ENCODE measurements at regions not wholly inside any gene's neighbourhood (a gene's known extent, or its start where the extent isn't known, plus 50 kb on each side); places are given as distances from the start of the nearest gene placed in this dataset.

DNA sequence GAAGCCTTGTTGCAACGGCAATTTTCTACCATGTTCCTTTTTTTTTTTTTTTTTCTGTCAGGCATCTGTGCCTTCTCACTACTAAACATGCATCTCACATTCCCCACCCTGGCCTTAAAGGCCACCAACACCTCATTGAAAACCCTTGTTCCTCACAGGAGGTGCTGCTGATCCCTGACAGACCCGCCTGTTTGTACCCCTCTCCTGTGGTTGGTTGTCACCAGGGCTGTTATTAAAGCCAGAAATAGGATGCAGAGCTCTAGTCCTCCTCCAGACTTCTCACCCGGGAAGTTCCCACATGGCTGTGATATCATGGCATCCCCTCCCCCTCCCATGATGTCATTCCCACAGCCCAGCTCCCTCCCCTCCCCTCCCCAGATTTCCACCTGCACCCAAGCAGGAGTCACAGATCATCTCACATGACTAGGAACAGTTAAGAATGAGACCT is 302.8 kb upstream of the NCAM1 start:
- Mint-ChIP-seq H3K27me3 (peaks cover 6% of the 10 kb centered on the region), H3K9me3 (no peaks in the 10 kb centered on the region), H3K4me1 (ENCODE audit: low read depth) (no peaks in the 10 kb centered on the region), H3K27ac (no peak overlapping the region), H3K4me3 (no peak overlapping the region), H3K36me3 (ENCODE audit: low read depth) (no peaks in the 10 kb centered on the region)
- H3K4me3 ChIP-seq (ENCODE audit: low read length), result no peak overlapping the region
- no peak overlapping the region for H3K27ac ChIP-seq (ENCODE audit: low read depth in 1 of 2, low read length in 2 of 2)
- no peaks in the 10 kb centered on the region for H3K4me1 ChIP-seq (ENCODE audit: insufficient read depth, low read length)
- no peak for ATAC-seq (ENCODE audit: poor library complexity)
- TF ChIP-seq, protein P1, sequence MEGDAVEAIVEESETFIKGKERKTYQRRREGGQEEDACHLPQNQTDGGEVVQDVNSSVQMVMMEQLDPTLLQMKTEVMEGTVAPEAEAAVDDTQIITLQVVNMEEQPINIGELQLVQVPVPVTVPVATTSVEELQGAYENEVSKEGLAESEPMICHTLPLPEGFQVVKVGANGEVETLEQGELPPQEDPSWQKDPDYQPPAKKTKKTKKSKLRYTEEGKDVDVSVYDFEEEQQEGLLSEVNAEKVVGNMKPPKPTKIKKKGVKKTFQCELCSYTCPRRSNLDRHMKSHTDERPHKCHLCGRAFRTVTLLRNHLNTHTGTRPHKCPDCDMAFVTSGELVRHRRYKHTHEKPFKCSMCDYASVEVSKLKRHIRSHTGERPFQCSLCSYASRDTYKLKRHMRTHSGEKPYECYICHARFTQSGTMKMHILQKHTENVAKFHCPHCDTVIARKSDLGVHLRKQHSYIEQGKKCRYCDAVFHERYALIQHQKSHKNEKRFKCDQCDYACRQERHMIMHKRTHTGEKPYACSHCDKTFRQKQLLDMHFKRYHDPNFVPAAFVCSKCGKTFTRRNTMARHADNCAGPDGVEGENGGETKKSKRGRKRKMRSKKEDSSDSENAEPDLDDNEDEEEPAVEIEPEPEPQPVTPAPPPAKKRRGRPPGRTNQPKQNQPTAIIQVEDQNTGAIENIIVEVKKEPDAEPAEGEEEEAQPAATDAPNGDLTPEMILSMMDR (IDR thresholded peaks at IDR 0.05), result no peak
- ChIA-PET POLR2A (interaction anchor here (1.1 kb wide), 1 partner anchor 11 kb away, joined by 3 read pairs; no protein-coding TSS in a partner anchor), CTCF (no interaction called here)
- intact Hi-C loops (cut with DNase I, micrococcal nuclease), result no loop called here
- DNase-seq, result no peak
- H3K9me3 ChIP-seq (ENCODE audit: control insufficient read depth in 1 of 2, insufficient read depth in 1 of 2, low read length in 2 of 2), result no peaks in the 10 kb centered on the region
- no peaks in the 10 kb centered on the region for H3K27me3 ChIP-seq (ENCODE audit: control insufficient read depth in 1 of 2, insufficient read depth in 2 of 2, low read length in 2 of 2)
- H3K36me3 ChIP-seq (ENCODE audit: insufficient read depth, low read length), result no peaks in the 10 kb centered on the region

DNA sequence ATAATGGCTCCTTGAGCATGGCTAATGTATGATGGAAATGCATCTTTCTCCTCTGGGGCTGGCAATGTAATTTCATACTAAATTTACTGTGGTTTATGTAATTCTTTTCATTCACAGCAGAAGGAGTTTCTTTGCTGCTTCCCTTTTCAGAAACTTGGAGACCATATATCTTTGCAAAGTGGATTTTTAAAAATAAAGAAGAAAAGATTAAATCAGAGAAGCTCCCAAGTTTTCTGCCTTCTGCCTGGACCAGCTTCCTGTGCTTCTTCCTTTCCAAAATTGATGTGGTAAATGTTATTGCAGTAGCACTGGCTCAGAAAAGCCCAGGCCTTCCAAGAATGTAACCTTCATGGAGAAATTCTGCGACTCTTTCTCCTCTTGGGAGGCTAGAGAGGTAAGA is 300.1 kb upstream of the NCAM1 start:
- H3K36me3 ChIP-seq (ENCODE audit: insufficient read depth, low read length), result no peaks in the 10 kb centered on the region
- no peaks in the 10 kb centered on the region for H3K27me3 ChIP-seq (ENCODE audit: control insufficient read depth in 1 of 2, insufficient read depth in 2 of 2, low read length in 2 of 2)
- DNase-seq (no peak), ATAC-seq (ENCODE audit: poor library complexity) (no peak)
- no peaks in the 10 kb centered on the region for H3K4me1 Mint-ChIP-seq (ENCODE audit: low read depth)
- no peaks in the 10 kb centered on the region for H3K9me3 Mint-ChIP-seq
- no peak overlapping the region for H3K4me3 Mint-ChIP-seq
- no peak overlapping the region for H3K4me3 ChIP-seq (ENCODE audit: low read length)
- ChIA-PET POLR2A (no interaction called here), CTCF (no interaction called here)
- H3K27ac ChIP-seq (ENCODE audit: low read depth in 1 of 2, low read length in 2 of 2), result no peak overlapping the region
- TF ChIP-seq, protein P1 (IDR thresholded peaks at IDR 0.05), result no peak
- no peaks in the 10 kb centered on the region for H3K36me3 Mint-ChIP-seq (ENCODE audit: low read depth)
- H3K27ac Mint-ChIP-seq, result no peak overlapping the region
- intact Hi-C loops (cut with DNase I, micrococcal nuclease), result no loop called here
- H3K4me1 ChIP-seq (ENCODE audit: insufficient read depth, low read length), result no peaks in the 10 kb centered on the region
- H3K27me3 Mint-ChIP-seq, result peaks cover 9% of the 10 kb centered on the region
- H3K9me3 ChIP-seq (ENCODE audit: control insufficient read depth in 1 of 2, insufficient read depth in 1 of 2, low read length in 2 of 2), result no peaks in the 10 kb centered on the region

DNA sequence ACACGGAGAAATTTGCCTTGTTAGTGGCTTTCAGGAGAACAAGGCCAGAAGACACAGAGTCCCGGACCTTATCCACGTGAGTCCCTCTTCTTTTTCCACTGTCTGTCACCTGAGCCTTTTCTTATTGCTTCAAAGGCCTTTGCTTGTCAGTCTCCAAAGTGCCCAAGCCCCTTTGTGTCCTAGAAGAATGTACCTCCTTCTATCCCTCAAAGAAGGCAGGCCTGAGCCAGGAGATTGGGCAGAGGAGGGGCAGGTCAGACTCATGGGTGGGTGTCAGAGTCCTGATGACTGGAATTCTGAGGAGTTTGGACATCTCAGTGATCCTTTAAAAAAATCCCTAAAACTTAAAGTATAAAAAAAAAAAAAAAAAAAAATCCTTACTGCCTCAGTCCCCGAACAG is 299.6 kb upstream of the NCAM1 start:
- POLR2A ChIA-PET, result no interaction called here
- Histone ChIP-seq H3K36me3 (ENCODE audit: insufficient read depth, low read length) (no peaks in the 10 kb centered on the region), H3K27ac (ENCODE audit: low read depth in 1 of 2, low read length in 2 of 2) (no peak overlapping the region), H3K9me3 (ENCODE audit: control insufficient read depth in 1 of 2, insufficient read depth in 1 of 2, low read length in 2 of 2) (no peaks in the 10 kb centered on the region), H3K4me3 (ENCODE audit: low read length) (no peak overlapping the region), H3K4me1 (ENCODE audit: insufficient read depth, low read length) (no peaks in the 10 kb centered on the region), H3K27me3 (ENCODE audit: control insufficient read depth in 1 of 2, insufficient read depth in 2 of 2, low read length in 2 of 2) (no peaks in the 10 kb centered on the region)
- peaks cover 10% of the 10 kb centered on the region for H3K27me3 Mint-ChIP-seq
- TF ChIP-seq, protein P1 (IDR thresholded peaks at IDR 0.05), result no peak
- DNase-seq (no peak), ATAC-seq (ENCODE audit: poor library complexity) (no peak)
- no peaks in the 10 kb centered on the region for H3K36me3 Mint-ChIP-seq (ENCODE audit: low read depth)
- no peak overlapping the region for H3K4me3 Mint-ChIP-seq
- no peaks in the 10 kb centered on the region for H3K4me1 Mint-ChIP-seq (ENCODE audit: low read depth)
- CTCF ChIA-PET, result no interaction called here
- H3K9me3 Mint-ChIP-seq, result no peaks in the 10 kb centered on the region
- H3K27ac Mint-ChIP-seq, result no peak overlapping the region
- intact Hi-C loops (cut with DNase I, micrococcal nuclease), result no loop called here

All from CD4-positive, alpha-beta T cell (primary cell).